Heart left ventricle (tissue), 13 donors: ENCODE measurements at regions not wholly inside any gene's neighbourhood (a gene's known extent, or its start where the extent isn't known, plus 50 kb on each side); places are given as distances from the start of the nearest gene placed in this dataset.

Source experiments
- CTCF ChIP-seq, 12 donors: fragments of 200-600 bp; sonication (generic) in 4 of 12; IDR thresholded peaks; one replicate each; pipeline versions ENCODE4 v1.5.0 to v1.8.0; 2018 to 2022; ENCODE audit warnings: antibody characterized with exemption in 12 of 12, mild to moderate bottlenecking in 5 of 12
- POLR2A ChIP-seq, 2 donors: fragments of 450-650 bp; IDR thresholded peaks; one replicate each; pipeline ENCODE4 v1.6.1; 2017; ENCODE audit warnings: antibody characterized with exemption in 2 of 2, mild to moderate bottlenecking in 2 of 2, moderate library complexity in 2 of 2
- donor health status: ischemic (EF 13 %, LVEDD 7.1; RV severe dilation, severe dysfunction).
- donor health status: DM: no; HTN: yes; CAD: no.
- donor health status: DM: no; HTN: no; CAD: no.
- donor health status: ischemic (EF 25% LVEDD 6.9; RV normal size, moderate dysfunction).
- donor health status: ischemic (EF 25% LVEDD 5.7; RV mildly dilated, moderate dysfunction).
- donor health status: ischemic (EF 35%, LVEDD 5.7; RV mildly dilated, moderate dysfunction).
- donor health status: nonischemic (EF 11% LVEDD 7.7; RV severe dilation, severe dysfunction).
- donor health status: DM: yes; HTN: yes; CAD: no.
- donor health status: PGD.
- donor health status: ischemic (EF 29% LVEDD 5.4; RV normal size, mild dysfunction).
- donor health status: nonischemic (EF 23%, LVEDD 6.1; RV moderate dilation, normal function).

GRCh38 chr5:152264645-152265254 lies 140.3 kb downstream of the NMUR2 start:
- no peak for TF ChIP-seq CTCF (IDR thresholded peaks at IDR 0.05)
- TF ChIP-seq POLR2A (IDR thresholded peaks at IDR 0.05) = no peak
